ENCODE measurements at regions not wholly inside any gene's neighbourhood (a gene's known extent, or its start where the extent isn't known, plus 50 kb on each side); places are given as distances from the start of the nearest gene placed in this dataset.
A peak's percentile ranks its signal among the peaks of the same experiment; 100 is the strongest.

DNA sequence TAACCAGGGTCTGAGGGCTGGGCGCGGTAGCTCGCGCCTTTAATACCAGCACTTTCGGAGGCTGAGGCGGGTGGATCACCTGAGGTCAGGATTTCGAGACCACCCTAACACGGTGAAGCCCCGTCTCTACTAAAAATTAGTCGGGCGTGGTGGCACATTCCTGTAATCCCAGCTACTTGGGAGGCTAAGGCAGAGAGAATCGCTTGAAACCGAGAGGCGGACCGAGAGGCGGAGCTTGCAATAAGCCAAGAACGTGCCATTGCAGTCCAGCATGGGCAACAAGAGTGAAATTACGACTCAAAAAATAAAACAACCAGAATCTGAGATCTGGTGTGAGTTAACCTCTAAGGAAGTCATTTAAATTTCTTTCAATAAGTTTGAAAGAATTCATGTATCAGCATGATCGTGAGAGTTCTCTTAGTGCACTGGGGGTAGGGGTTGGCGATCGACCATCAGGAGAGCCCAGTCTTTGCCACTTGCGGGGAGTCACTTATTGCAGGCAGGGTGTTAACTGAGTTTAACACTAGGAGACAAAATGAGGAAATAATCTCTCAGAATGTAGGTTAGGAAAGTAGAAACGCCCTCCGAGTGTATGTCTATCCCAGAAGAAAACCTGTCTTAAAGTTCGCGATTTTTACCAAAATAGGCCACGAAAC is 206.5 kb upstream of the ZNF184 start:
- Mint-ChIP-seq H3K27ac (no peak overlapping the region), H3K4me3 (peak overlapping the region; percentile 85), H3K4me1 (peaks cover 5% of the 10 kb centered on the region), H3K9me3 (peaks cover 5% of the 10 kb centered on the region; the same call in 1 of the 3 replicates), H3K36me3 (ENCODE audit: low read depth) (peaks cover 4% of the 10 kb centered on the region; the same call in 1 of the 3 replicates), H3K27me3 (ENCODE audit: insufficient read depth, low read depth, poor library complexity) (peaks cover 42% of the 10 kb centered on the region)
- peaks cover 48% of the 10 kb centered on the region for H3K27me3 ChIP-seq (ENCODE audit: insufficient read depth)
- no peaks in the 10 kb centered on the region for H3K79me2 ChIP-seq (replicated peaks; ENCODE audit: insufficient read depth)
- H3K36me3 ChIP-seq (ENCODE audit: insufficient read depth), result no peaks in the 10 kb centered on the region
- H3K4me3 ChIP-seq, result peak overlapping the region; percentile 52
- H3K4me2 ChIP-seq, result peak overlapping the region; percentile 89
- peak; percentile 60 for DNase-seq (ENCODE audit: low spot score)
- no peaks in the 10 kb centered on the region for H4K20me1 ChIP-seq (replicated peaks; ENCODE audit: insufficient read depth)
- H3K27ac ChIP-seq (ENCODE audit: low read depth), result no peak overlapping the region
- H3K4me1 ChIP-seq (ENCODE audit: insufficient read depth), result peaks cover 6% of the 10 kb centered on the region; the same call in 1 of the 2 replicates
- 0 out of 2 replicates have a peak, but pooled peaks cover 3% of the 10 kb centered on the region for H3F3A ChIP-seq (replicated peaks; ENCODE audit: low read depth)
- ATAC-seq, result peak; percentile 24
- no peaks in the 10 kb centered on the region for H3K9me2 ChIP-seq (ENCODE audit: insufficient read depth)
- TF ChIP-seq ZNF331 (CRISPR knock-in tag; IDR thresholded peaks at IDR 0.05; ENCODE audit: low read depth) (no peak), CREB1 (CRISPR knock-in tag; IDR thresholded peaks at IDR 0.05; ENCODE audit: low read depth) (no peak), STAT1 (IDR thresholded peaks at IDR 0.05; ENCODE audit: unreplicated experiment) (no peak), EZH2phosphoT487 (IDR thresholded peaks at IDR 0.05; ENCODE audit: unreplicated experiment) (no peak), JUNB (IDR thresholded peaks at IDR 0.05; ENCODE audit: unreplicated experiment) (no peak), ZNF114 (CRISPR knock-in tag; IDR thresholded peaks at IDR 0.05) (no peak), EZH2 (IDR thresholded peaks at IDR 0.05; ENCODE audit: low read depth, unreplicated experiment) (no peak), NANOG (IDR thresholded peaks at IDR 0.05; ENCODE audit: borderline replicate concordance) (no peak), POLR2AphosphoS5 (IDR thresholded peaks at IDR 0.05; ENCODE audit: low read depth) (no peak)
- TF ChIP-seq, protein P1, sequence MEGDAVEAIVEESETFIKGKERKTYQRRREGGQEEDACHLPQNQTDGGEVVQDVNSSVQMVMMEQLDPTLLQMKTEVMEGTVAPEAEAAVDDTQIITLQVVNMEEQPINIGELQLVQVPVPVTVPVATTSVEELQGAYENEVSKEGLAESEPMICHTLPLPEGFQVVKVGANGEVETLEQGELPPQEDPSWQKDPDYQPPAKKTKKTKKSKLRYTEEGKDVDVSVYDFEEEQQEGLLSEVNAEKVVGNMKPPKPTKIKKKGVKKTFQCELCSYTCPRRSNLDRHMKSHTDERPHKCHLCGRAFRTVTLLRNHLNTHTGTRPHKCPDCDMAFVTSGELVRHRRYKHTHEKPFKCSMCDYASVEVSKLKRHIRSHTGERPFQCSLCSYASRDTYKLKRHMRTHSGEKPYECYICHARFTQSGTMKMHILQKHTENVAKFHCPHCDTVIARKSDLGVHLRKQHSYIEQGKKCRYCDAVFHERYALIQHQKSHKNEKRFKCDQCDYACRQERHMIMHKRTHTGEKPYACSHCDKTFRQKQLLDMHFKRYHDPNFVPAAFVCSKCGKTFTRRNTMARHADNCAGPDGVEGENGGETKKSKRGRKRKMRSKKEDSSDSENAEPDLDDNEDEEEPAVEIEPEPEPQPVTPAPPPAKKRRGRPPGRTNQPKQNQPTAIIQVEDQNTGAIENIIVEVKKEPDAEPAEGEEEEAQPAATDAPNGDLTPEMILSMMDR (conservative IDR thresholded peaks at IDR 0.05; ENCODE audit: low read depth in 2 of 2), result no peak
- TF ChIP-seq, protein P2, sequence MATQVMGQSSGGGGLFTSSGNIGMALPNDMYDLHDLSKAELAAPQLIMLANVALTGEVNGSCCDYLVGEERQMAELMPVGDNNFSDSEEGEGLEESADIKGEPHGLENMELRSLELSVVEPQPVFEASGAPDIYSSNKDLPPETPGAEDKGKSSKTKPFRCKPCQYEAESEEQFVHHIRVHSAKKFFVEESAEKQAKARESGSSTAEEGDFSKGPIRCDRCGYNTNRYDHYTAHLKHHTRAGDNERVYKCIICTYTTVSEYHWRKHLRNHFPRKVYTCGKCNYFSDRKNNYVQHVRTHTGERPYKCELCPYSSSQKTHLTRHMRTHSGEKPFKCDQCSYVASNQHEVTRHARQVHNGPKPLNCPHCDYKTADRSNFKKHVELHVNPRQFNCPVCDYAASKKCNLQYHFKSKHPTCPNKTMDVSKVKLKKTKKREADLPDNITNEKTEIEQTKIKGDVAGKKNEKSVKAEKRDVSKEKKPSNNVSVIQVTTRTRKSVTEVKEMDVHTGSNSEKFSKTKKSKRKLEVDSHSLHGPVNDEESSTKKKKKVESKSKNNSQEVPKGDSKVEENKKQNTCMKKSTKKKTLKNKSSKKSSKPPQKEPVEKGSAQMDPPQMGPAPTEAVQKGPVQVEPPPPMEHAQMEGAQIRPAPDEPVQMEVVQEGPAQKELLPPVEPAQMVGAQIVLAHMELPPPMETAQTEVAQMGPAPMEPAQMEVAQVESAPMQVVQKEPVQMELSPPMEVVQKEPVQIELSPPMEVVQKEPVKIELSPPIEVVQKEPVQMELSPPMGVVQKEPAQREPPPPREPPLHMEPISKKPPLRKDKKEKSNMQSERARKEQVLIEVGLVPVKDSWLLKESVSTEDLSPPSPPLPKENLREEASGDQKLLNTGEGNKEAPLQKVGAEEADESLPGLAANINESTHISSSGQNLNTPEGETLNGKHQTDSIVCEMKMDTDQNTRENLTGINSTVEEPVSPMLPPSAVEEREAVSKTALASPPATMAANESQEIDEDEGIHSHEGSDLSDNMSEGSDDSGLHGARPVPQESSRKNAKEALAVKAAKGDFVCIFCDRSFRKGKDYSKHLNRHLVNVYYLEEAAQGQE (IDR thresholded peaks at IDR 0.05; ENCODE audit: unreplicated experiment), result no peak
- TF ChIP-seq, protein P3, sequence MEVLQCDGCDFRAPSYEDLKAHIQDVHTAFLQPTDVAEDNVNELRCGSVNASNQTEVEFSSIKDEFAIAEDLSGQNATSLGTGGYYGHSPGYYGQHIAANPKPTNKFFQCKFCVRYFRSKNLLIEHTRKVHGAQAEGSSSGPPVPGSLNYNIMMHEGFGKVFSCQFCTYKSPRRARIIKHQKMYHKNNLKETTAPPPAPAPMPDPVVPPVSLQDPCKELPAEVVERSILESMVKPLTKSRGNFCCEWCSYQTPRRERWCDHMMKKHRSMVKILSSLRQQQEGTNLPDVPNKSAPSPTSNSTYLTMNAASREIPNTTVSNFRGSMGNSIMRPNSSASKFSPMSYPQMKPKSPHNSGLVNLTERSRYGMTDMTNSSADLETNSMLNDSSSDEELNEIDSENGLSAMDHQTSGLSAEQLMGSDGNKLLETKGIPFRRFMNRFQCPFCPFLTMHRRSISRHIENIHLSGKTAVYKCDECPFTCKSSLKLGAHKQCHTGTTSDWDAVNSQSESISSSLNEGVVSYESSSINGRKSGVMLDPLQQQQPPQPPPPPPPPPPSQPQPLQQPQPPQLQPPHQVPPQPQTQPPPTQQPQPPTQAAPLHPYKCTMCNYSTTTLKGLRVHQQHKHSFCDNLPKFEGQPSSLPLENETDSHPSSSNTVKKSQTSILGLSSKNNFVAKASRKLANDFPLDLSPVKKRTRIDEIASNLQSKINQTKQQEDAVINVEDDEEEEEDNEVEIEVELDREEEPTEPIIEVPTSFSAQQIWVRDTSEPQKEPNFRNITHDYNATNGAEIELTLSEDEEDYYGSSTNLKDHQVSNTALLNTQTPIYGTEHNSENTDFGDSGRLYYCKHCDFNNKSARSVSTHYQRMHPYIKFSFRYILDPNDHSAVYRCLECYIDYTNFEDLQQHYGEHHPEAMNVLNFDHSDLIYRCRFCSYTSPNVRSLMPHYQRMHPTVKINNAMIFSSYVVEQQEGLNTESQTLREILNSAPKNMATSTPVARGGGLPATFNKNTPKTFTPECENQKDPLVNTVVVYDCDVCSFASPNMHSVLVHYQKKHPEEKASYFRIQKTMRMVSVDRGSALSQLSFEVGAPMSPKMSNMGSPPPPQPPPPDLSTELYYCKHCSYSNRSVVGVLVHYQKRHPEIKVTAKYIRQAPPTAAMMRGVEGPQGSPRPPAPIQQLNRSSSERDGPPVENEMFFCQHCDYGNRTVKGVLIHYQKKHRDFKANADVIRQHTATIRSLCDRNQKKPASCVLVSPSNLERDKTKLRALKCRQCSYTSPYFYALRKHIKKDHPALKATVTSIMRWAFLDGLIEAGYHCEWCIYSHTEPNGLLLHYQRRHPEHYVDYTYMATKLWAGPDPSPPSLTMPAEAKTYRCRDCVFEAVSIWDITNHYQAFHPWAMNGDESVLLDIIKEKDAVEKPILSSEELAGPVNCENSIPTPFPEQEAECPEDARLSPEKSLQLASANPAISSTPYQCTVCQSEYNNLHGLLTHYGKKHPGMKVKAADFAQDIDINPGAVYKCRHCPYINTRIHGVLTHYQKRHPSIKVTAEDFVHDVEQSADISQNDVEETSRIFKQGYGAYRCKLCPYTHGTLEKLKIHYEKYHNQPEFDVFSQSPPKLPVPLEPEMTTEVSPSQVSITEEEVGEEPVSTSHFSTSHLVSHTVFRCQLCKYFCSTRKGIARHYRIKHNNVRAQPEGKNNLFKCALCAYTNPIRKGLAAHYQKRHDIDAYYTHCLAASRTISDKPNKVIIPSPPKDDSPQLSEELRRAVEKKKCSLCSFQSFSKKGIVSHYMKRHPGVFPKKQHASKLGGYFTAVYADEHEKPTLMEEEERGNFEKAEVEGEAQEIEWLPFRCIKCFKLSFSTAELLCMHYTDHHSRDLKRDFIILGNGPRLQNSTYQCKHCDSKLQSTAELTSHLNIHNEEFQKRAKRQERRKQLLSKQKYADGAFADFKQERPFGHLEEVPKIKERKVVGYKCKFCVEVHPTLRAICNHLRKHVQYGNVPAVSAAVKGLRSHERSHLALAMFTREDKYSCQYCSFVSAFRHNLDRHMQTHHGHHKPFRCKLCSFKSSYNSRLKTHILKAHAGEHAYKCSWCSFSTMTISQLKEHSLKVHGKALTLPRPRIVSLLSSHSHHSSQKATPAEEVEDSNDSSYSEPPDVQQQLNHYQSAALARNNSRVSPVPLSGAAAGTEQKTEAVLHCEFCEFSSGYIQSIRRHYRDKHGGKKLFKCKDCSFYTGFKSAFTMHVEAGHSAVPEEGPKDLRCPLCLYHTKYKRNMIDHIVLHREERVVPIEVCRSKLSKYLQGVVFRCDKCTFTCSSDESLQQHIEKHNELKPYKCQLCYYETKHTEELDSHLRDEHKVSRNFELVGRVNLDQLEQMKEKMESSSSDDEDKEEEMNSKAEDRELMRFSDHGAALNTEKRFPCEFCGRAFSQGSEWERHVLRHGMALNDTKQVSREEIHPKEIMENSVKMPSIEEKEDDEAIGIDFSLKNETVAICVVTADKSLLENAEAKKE (CRISPR knock-in tag; IDR thresholded peaks at IDR 0.05), result no peak
- TF ChIP-seq, protein P4, sequence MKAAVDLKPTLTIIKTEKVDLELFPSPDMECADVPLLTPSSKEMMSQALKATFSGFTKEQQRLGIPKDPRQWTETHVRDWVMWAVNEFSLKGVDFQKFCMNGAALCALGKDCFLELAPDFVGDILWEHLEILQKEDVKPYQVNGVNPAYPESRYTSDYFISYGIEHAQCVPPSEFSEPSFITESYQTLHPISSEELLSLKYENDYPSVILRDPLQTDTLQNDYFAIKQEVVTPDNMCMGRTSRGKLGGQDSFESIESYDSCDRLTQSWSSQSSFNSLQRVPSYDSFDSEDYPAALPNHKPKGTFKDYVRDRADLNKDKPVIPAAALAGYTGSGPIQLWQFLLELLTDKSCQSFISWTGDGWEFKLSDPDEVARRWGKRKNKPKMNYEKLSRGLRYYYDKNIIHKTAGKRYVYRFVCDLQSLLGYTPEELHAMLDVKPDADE (IDR thresholded peaks at IDR 0.05), result no peak
- H2AFZ ChIP-seq, result peak overlapping the region; percentile 35; the same call in 1 of the 2 replicates
